ENCODE measurements at regions not wholly inside any gene's neighbourhood (a gene's known extent, or its start where the extent isn't known, plus 50 kb on each side); places are given as distances from the start of the nearest gene placed in this dataset.

DNA sequence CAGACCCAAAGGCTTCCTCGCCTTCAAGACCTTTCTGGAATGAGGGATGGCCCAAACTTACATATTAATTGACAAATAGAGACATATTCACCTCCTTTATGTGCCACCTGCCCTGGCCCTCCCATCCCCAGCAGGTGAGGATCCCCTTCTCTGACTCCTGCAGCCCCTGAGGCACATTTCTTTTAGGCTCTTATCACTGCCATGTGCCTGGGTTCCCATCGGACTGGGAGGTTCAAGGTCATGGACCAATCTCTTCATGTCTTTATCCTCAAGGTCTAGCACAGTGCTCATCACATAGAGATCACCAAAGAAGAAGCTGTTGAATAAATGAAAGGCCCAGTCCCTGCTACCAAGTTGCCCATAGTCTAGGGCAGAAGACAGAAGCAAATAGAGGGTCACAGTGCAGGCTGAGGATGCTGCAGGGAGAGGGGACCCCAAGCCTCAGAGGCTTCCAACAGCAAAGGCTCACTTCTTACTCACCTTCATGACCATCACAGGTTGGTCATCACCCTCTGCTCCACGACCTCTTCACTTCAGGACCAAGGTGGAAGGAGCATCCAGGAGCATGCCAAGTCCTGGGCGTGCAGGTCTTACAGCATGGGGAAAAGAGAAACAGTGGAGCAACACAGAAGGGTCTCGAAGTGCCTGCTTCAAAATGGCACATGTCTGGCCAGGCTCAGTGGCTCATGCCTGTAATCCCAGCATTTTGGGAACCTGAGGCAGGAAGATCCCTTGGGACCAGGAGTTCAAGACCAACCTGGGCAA, 193.9 kb downstream of the SMAD2 start:
- no peak for DNase-seq
- no peak overlapping the region for H3K27ac Mint-ChIP-seq
- TF ChIP-seq, protein P1, sequence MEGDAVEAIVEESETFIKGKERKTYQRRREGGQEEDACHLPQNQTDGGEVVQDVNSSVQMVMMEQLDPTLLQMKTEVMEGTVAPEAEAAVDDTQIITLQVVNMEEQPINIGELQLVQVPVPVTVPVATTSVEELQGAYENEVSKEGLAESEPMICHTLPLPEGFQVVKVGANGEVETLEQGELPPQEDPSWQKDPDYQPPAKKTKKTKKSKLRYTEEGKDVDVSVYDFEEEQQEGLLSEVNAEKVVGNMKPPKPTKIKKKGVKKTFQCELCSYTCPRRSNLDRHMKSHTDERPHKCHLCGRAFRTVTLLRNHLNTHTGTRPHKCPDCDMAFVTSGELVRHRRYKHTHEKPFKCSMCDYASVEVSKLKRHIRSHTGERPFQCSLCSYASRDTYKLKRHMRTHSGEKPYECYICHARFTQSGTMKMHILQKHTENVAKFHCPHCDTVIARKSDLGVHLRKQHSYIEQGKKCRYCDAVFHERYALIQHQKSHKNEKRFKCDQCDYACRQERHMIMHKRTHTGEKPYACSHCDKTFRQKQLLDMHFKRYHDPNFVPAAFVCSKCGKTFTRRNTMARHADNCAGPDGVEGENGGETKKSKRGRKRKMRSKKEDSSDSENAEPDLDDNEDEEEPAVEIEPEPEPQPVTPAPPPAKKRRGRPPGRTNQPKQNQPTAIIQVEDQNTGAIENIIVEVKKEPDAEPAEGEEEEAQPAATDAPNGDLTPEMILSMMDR (IDR thresholded peaks at IDR 0.05), result no peak

DNA sequence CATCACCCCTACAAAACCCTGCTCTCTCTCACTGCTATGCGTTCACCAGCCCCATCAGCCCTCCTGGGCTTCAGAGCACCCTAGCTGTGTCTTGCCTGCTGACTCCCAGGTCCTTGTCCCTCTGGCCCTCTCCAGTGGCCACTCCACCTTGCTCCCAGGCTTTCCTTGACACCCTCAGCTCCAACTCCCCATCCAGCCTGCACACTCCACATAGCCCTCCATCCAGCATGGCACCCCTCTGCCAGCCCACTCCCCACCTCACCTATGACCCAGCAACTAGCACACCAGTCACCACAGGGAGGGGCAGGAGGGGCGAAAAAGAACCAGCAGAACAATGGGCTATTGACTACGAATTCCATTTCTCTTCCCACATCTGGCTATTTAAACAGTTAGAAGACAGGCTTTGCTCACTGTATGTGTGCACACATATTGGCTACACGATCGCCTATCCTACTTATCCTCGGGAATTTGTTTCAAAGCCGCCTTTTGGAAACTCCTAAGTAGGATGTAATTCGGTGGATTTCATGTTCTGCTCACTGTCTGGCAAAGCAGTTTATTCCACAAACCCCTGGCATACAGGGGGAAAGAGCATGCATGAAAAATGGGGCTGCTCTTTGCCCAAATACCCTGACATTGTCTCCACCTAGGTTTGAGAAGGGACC, 195.3 kb downstream of the SMAD2 start:
- H3K27me3 ChIP-seq (ENCODE audit: control insufficient read depth in 2 of 2, insufficient read depth in 2 of 2, low read length in 2 of 2), result peaks cover 0 to 4% of the 10 kb centered on the region in 2 donors
- H3K4me3 Mint-ChIP-seq, result no peak overlapping the region
- 84% methylated on average over 3 of the region's 8 CpGs for WGBS (ENCODE audit: insufficient coverage)

More for the DNA sequence above, 193.9 kb downstream of the SMAD2 start:
- intact Hi-C loops (cut with micrococcal nuclease), result no loop called here
- no peaks in the 10 kb centered on the region for H3K36me3 Mint-ChIP-seq
- H3K4me1 Mint-ChIP-seq, result no peaks in the 10 kb centered on the region
- Histone ChIP-seq H3K9me3 (replicated peaks in 1 of 2; ENCODE audit: control insufficient read depth in 1 of 2, insufficient read depth in 1 of 2, low read length in 2 of 2) (no peaks in the 10 kb centered on the region), H3K27ac (ENCODE audit: low read depth in 1 of 2, low read length in 2 of 2) (no peak overlapping the region), H3K9ac (ENCODE audit: insufficient read depth, low read length, poor library complexity, severe bottlenecking) (no peak overlapping the region), H3K4me2 (replicated peaks; ENCODE audit: extremely low read depth, low read length, poor library complexity, severe bottlenecking) (no peak overlapping the region), H3K27me3 (ENCODE audit: control insufficient read depth in 2 of 2, insufficient read depth in 2 of 2, low read length in 2 of 2) (peaks cover 0 to 4% of the 10 kb centered on the region in 2 donors), H3K4me3 (replicated peaks in 1 of 3; ENCODE audit: low read depth in 2 of 3, low read length in 3 of 3) (no peak overlapping the region), H3K36me3 (replicated peaks in 1 of 2; ENCODE audit: control insufficient read depth in 1 of 2, insufficient read depth in 2 of 2, low read length in 2 of 2) (no peaks in the 10 kb centered on the region), H3K79me2 (ENCODE audit: insufficient read depth, low read length) (no peaks in the 10 kb centered on the region), H3K4me1 (ENCODE audit: control insufficient read depth in 1 of 2, insufficient read depth in 2 of 2, low read length in 2 of 2) (no peaks in the 10 kb centered on the region), H2AFZ (ENCODE audit: insufficient read depth, low read depth, low read length, poor library complexity, severe bottlenecking) (no peak overlapping the region), H4K20me1 (ENCODE audit: insufficient read depth, low read length) (no peaks in the 10 kb centered on the region)
- H3K27me3 Mint-ChIP-seq (ENCODE audit: low read depth in 3 of 3), result peaks cover 13 to 17% (median 14%) of the 10 kb centered on the region in 3 donors
- H3K9me3 Mint-ChIP-seq, result peaks cover 0 to 10% (median 0%) of the 10 kb centered on the region in 7 donors
- WGBS (ENCODE audit: insufficient coverage), result 95% methylated on average over 3 of the region's 5 CpGs
- no peak overlapping the region for H3K4me3 Mint-ChIP-seq

More for the DNA sequence above, 195.3 kb downstream of the SMAD2 start:
- Histone ChIP-seq H2AFZ (ENCODE audit: insufficient read depth, low read depth, low read length, poor library complexity, severe bottlenecking) (no peak overlapping the region), H3K4me2 (replicated peaks; ENCODE audit: extremely low read depth, low read length, poor library complexity, severe bottlenecking) (no peak overlapping the region), H3K4me1 (ENCODE audit: control insufficient read depth in 1 of 2, insufficient read depth in 2 of 2, low read length in 2 of 2) (no peaks in the 10 kb centered on the region), H3K27ac (ENCODE audit: low read depth in 1 of 2, low read length in 2 of 2) (no peak overlapping the region), H4K20me1 (ENCODE audit: insufficient read depth, low read length) (no peaks in the 10 kb centered on the region), H3K4me3 (replicated peaks in 1 of 3; ENCODE audit: low read depth in 2 of 3, low read length in 3 of 3) (no peak overlapping the region), H3K9ac (ENCODE audit: insufficient read depth, low read length, poor library complexity, severe bottlenecking) (no peak overlapping the region), H3K36me3 (replicated peaks in 1 of 2; ENCODE audit: control insufficient read depth in 1 of 2, insufficient read depth in 2 of 2, low read length in 2 of 2) (no peaks in the 10 kb centered on the region), H3K9me3 (replicated peaks in 1 of 2; ENCODE audit: control insufficient read depth in 1 of 2, insufficient read depth in 1 of 2, low read length in 2 of 2) (no peaks in the 10 kb centered on the region), H3K79me2 (ENCODE audit: insufficient read depth, low read length) (no peaks in the 10 kb centered on the region)
- DNase-seq, result no peak
- no peaks in the 10 kb centered on the region for H3K4me1 Mint-ChIP-seq
- no peak overlapping the region for H3K27ac Mint-ChIP-seq
- peaks cover 0 to 10% (median 0%) of the 10 kb centered on the region in 7 donors for H3K9me3 Mint-ChIP-seq
- peaks cover 10 to 12% (median 11%) of the 10 kb centered on the region in 3 donors for H3K27me3 Mint-ChIP-seq (ENCODE audit: low read depth in 3 of 3)
- TF ChIP-seq, protein P1 (IDR thresholded peaks at IDR 0.05), result no peak
- no peaks in the 10 kb centered on the region for H3K36me3 Mint-ChIP-seq
- intact Hi-C loops (cut with micrococcal nuclease), result no loop called here
